ENCODE measurements at regions not wholly inside any gene's neighbourhood (a gene's known extent, or its start where the extent isn't known, plus 50 kb on each side); places are given as distances from the start of the nearest gene placed in this dataset.
"Not testable (repeated sequence)": the region's sequence is repeated elsewhere in the genome, so short reads cannot be mapped to it uniquely, and the experiment has no call there.

GRCh38 chr22:23500508-23501260 is 79.4 kb downstream of the IGLL1 start:
- DNase-seq (ENCODE audit: low read depth in 2 of 2): no peak

GRCh38 chr22:23499845-23500500 is 80.1 kb downstream of the IGLL1 start:
- no peak for DNase-seq (ENCODE audit: low read depth in 2 of 2)

GRCh38 chr22:23498811-23499798 is 81.0 kb downstream of the IGLL1 start:
- no peak for DNase-seq (ENCODE audit: low read depth in 2 of 2)

- DNase-seq (ENCODE audit: low read depth in 2 of 2): not testable (repeated sequence)
Measured at GRCh38 chr22:23497889-23498288, 82.2 kb downstream of the IGLL1 start.

GRCh38 chr22:23497016-23497885 is 82.8 kb downstream of the IGLL1 start:
- DNase-seq (ENCODE audit: low read depth in 2 of 2): no peak

GRCh38 chr22:23496445-23496833 is 83.7 kb downstream of the IGLL1 start:
- DNase-seq (ENCODE audit: low read depth in 2 of 2): no peak

- DNase-seq (ENCODE audit: low read depth in 2 of 2): no peak
Measured at GRCh38 chr22:23495614-23496444, 84.3 kb downstream of the IGLL1 start.

- DNase-seq (ENCODE audit: low read depth in 2 of 2): no peak
Measured at GRCh38 chr22:23494930-23495266, 85.2 kb downstream of the IGLL1 start.

GRCh38 chr22:23485490-23485889 is 94.6 kb downstream of the IGLL1 start:
- DNase-seq (ENCODE audit: low read depth in 2 of 2): no peak

GRCh38 chr22:23484651-23485050 is 95.4 kb downstream of the IGLL1 start:
- no peak for DNase-seq (ENCODE audit: low read depth in 2 of 2)

GRCh38 chr22:23481369-23481768 is 98.7 kb downstream of the IGLL1 start:
- DNase-seq (ENCODE audit: low read depth in 2 of 2): no peak

GRCh38 chr22:23478175-23478574 is 101.9 kb downstream of the IGLL1 start:
- no peak for DNase-seq (ENCODE audit: low read depth in 2 of 2)

- DNase-seq (ENCODE audit: low read depth in 2 of 2): not testable (repeated sequence)
Measured at GRCh38 chr22:23474531-23474930, 105.6 kb downstream of the IGLL1 start.

GRCh38 chr22:23473901-23474300 is 106.2 kb downstream of the IGLL1 start:
- no peak for DNase-seq (ENCODE audit: low read depth in 2 of 2)

- DNase-seq (ENCODE audit: low read depth in 2 of 2): not testable (repeated sequence)
Measured at GRCh38 chr22:23472376-23472775, 107.7 kb downstream of the IGLL1 start.

GRCh38 chr22:23471698-23472097 is 108.4 kb downstream of the IGLL1 start:
- DNase-seq (ENCODE audit: low read depth in 2 of 2): no peak

- no peak for DNase-seq (ENCODE audit: low read depth in 2 of 2)
Measured at GRCh38 chr22:23470811-23471389, 109.2 kb downstream of the IGLL1 start.

- DNase-seq (ENCODE audit: low read depth in 2 of 2): no peak
Measured at GRCh38 chr22:23467721-23468294, 112.3 kb downstream of the IGLL1 start.

- no peak for DNase-seq (ENCODE audit: low read depth in 2 of 2)
Measured at GRCh38 chr22:23466351-23466750, 113.7 kb downstream of the IGLL1 start.

- not testable (repeated sequence) for DNase-seq (ENCODE audit: low read depth in 2 of 2)
Measured at GRCh38 chr22:23464796-23465195, 115.3 kb downstream of the IGLL1 start.
